ENCODE measurements at regions not wholly inside any gene's neighbourhood (a gene's known extent, or its start where the extent isn't known, plus 50 kb on each side); places are given as distances from the start of the nearest gene placed in this dataset.

DNA sequence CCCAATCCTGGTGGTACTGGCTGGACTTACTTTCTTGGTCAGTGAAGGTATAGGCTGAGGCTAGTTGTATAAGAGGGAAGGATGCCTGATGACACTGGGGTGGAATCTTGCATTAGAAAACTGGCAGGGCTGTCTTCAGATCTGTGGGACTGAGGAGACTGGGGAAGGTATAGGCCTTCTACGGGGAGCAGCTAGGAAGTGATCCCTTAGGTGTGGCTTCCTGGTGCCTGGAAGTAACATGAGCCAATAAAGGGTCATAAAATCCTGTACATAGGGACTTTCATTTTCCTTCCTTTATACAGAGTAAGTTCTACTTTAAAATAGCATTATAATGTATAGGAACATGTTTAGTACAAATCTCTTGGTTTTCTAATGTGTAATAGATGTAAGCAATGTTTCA lies 716.8 kb downstream of the LRFN5 start:
- TF ChIP-seq EP300 (IDR thresholded peaks at IDR 0.05; ENCODE audit: borderline replicate concordance in 1 of 2, low read depth in 1 of 2, low read length in 1 of 2) (no peak), JUND (IDR thresholded peaks at IDR 0.05) (no peak), POLR2AphosphoS5 (IDR thresholded peaks at IDR 0.05; ENCODE audit: low read depth, low read length) (no peak), CHD2 (IDR thresholded peaks at IDR 0.05; ENCODE audit: low read length, partially characterized antibody) (no peak), GABPA (IDR thresholded peaks at IDR 0.05; ENCODE audit: low read depth) (no peak), RAD21 (IDR thresholded peaks at IDR 0.05; ENCODE audit: low read length) (no peak), TAF1 (IDR thresholded peaks at IDR 0.05; ENCODE audit: borderline replicate concordance, low read depth, low read length) (no peak), EZH2phosphoT487 (IDR thresholded peaks at IDR 0.05; ENCODE audit: borderline replicate concordance, low read depth) (no peak)
- TF ChIP-seq, protein P1, sequence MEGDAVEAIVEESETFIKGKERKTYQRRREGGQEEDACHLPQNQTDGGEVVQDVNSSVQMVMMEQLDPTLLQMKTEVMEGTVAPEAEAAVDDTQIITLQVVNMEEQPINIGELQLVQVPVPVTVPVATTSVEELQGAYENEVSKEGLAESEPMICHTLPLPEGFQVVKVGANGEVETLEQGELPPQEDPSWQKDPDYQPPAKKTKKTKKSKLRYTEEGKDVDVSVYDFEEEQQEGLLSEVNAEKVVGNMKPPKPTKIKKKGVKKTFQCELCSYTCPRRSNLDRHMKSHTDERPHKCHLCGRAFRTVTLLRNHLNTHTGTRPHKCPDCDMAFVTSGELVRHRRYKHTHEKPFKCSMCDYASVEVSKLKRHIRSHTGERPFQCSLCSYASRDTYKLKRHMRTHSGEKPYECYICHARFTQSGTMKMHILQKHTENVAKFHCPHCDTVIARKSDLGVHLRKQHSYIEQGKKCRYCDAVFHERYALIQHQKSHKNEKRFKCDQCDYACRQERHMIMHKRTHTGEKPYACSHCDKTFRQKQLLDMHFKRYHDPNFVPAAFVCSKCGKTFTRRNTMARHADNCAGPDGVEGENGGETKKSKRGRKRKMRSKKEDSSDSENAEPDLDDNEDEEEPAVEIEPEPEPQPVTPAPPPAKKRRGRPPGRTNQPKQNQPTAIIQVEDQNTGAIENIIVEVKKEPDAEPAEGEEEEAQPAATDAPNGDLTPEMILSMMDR (IDR thresholded peaks at IDR 0.05): no peak
- TF ChIP-seq, protein P2, sequence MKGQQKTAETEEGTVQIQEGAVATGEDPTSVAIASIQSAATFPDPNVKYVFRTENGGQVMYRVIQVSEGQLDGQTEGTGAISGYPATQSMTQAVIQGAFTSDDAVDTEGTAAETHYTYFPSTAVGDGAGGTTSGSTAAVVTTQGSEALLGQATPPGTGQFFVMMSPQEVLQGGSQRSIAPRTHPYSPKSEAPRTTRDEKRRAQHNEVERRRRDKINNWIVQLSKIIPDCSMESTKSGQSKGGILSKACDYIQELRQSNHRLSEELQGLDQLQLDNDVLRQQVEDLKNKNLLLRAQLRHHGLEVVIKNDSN (IDR thresholded peaks at IDR 0.05; ENCODE audit: borderline replicate concordance, low read depth): no peak
- TF ChIP-seq, protein P3, sequence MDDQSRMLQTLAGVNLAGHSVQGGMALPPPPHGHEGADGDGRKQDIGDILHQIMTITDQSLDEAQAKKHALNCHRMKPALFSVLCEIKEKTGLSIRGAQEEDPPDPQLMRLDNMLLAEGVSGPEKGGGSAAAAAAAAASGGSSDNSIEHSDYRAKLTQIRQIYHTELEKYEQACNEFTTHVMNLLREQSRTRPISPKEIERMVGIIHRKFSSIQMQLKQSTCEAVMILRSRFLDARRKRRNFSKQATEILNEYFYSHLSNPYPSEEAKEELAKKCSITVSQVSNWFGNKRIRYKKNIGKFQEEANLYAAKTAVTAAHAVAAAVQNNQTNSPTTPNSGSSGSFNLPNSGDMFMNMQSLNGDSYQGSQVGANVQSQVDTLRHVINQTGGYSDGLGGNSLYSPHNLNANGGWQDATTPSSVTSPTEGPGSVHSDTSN (IDR thresholded peaks at IDR 0.05): no peak

All from SK-N-SH (cell line).